IPS-15b (cell line): ENCODE measurements at regions not wholly inside any gene's neighbourhood (a gene's known extent, or its start where the extent isn't known, plus 50 kb on each side); places are given as distances from the start of the nearest gene placed in this dataset.

Source experiments
- H3K27me3 ChIP-seq: one replicate; pipeline ENCODE4 v1.6.1; 2013; ENCODE audit warnings: low read length; ENCODE audit not compliant: control insufficient read depth, insufficient read depth
- H3K36me3 ChIP-seq: one replicate; pipeline ENCODE4 v1.6.1; 2013; ENCODE audit warnings: low read length; ENCODE audit not compliant: control insufficient read depth, insufficient read depth
- H3K4me1 ChIP-seq: one replicate; pipeline ENCODE4 v1.6.1; 2013; ENCODE audit warnings: mild to moderate bottlenecking, low read length; ENCODE audit not compliant: control insufficient read depth, insufficient read depth
- H3K4me3 ChIP-seq: one replicate; pipeline ENCODE4 v1.5.1; 2013; ENCODE audit warnings: low read depth, low read length
- H3K9ac ChIP-seq: one replicate; pipeline ENCODE4 v1.6.1; 2013; ENCODE audit warnings: low read depth, mild to moderate bottlenecking, low read length
- H3K9me3 ChIP-seq: one replicate; pipeline ENCODE4 v1.6.1; 2013; ENCODE audit warnings: mild to moderate bottlenecking, low read length; ENCODE audit not compliant: control insufficient read depth, insufficient read depth

DNA sequence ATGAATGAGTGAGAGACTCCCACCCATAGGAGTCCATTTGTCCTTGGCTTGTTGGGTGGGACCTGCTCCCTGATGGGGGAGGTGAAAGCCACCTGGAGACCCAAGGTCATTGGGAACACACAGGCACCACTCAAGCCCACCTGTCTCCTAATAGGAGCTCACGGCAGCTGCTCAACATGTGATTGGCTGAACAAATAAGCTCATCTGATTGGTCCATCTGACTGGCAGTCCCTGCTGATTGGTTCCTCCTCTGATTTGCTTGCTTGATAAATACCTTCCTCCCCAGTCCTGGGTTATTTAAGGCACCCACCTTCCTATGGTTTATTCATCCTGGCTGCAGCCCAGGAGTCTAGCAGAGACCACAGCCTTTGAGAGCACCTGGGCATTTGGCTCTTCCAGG lies 502.9 kb downstream of the PTPRU start:
- no peaks in the 10 kb centered on the region for H3K9me3 ChIP-seq
- no peaks in the 10 kb centered on the region for H3K4me1 ChIP-seq
- H3K27me3 ChIP-seq, result no peaks in the 10 kb centered on the region
- no peak overlapping the region for H3K9ac ChIP-seq
- no peaks in the 10 kb centered on the region for H3K36me3 ChIP-seq
- no peak overlapping the region for H3K4me3 ChIP-seq

GRCh38 chr1:29736582-29737188 lies 500.4 kb downstream of the PTPRU start:
- Histone ChIP-seq H3K9me3 (no peaks in the 10 kb centered on the region), H3K36me3 (no peaks in the 10 kb centered on the region), H3K4me1 (no peaks in the 10 kb centered on the region), H3K4me3 (no peak overlapping the region), H3K9ac (no peak overlapping the region), H3K27me3 (no peaks in the 10 kb centered on the region)

DNA sequence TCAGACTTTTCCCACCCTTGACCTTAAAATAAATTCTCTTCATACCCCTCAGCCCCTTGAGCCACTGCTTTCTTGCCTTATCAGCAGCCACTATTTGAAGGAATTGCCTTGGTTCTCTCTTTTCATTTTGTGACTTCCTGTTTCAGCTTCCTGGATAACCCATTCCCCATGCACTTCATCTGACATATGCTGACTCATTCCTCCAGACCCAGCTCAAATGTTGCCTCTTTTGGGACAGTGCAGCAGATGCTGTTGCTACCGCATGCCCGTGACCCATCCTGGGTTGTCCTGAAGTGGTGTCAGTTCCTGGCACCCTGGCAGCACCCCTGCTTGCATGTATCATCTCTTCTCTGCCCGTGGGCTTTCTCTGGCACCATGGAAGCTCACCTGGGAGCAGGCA lies 496.1 kb downstream of the PTPRU start:
- no peaks in the 10 kb centered on the region for H3K9me3 ChIP-seq
- H3K9ac ChIP-seq, result no peak overlapping the region
- no peaks in the 10 kb centered on the region for H3K36me3 ChIP-seq

DNA sequence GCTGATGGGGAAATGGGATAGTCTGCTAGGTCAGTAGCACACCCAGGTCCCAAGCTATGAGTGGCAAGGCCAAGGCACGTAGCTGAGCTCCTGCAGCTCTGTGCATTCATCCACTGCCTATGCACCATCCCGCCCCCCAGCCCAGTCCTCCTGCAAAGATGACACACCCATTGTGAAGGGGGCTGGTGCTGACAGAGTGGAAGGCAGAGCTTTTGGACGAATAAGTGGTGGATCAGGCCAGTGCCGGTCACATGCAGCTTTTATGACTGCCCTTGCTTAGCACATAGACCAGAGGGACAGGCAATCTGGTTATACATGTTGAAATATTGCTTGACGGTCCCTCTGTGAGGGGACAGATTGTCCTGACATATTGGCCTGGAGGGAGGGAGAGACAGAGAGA lies 494.3 kb downstream of the PTPRU start:
- no peak overlapping the region for H3K4me3 ChIP-seq
- no peaks in the 10 kb centered on the region for H3K4me1 ChIP-seq
- no peaks in the 10 kb centered on the region for H3K9me3 ChIP-seq
- H3K9ac ChIP-seq, result no peak overlapping the region
- H3K27me3 ChIP-seq, result no peaks in the 10 kb centered on the region
- H3K36me3 ChIP-seq, result no peaks in the 10 kb centered on the region

More for the DNA sequence above, 496.1 kb downstream of the PTPRU start:
- Histone ChIP-seq H3K4me1 (no peaks in the 10 kb centered on the region), H3K27me3 (no peaks in the 10 kb centered on the region), H3K4me3 (no peak overlapping the region)

GRCh38 chr1:29729281-29729680 lies 493.0 kb downstream of the PTPRU start:
- Histone ChIP-seq H3K4me1 (no peaks in the 10 kb centered on the region), H3K9ac (no peak overlapping the region), H3K9me3 (no peaks in the 10 kb centered on the region), H3K27me3 (no peaks in the 10 kb centered on the region), H3K36me3 (no peaks in the 10 kb centered on the region), H3K4me3 (no peak overlapping the region)

- Histone ChIP-seq H3K36me3 (no peaks in the 10 kb centered on the region), H3K9ac (no peak overlapping the region), H3K4me3 (no peak overlapping the region), H3K27me3 (no peaks in the 10 kb centered on the region), H3K9me3 (no peaks in the 10 kb centered on the region), H3K4me1 (no peaks in the 10 kb centered on the region)
These were observed 492.4 kb downstream of the PTPRU start for GRCh38 chr1:29728703-29729102.

- Histone ChIP-seq H3K27me3 (no peaks in the 10 kb centered on the region), H3K9me3 (no peaks in the 10 kb centered on the region), H3K9ac (no peak overlapping the region), H3K4me1 (no peaks in the 10 kb centered on the region), H3K4me3 (no peak overlapping the region), H3K36me3 (no peaks in the 10 kb centered on the region)
These were observed 488.9 kb downstream of the PTPRU start for GRCh38 chr1:29725262-29725661.

GRCh38 chr1:29722598-29722997 lies 486.3 kb downstream of the PTPRU start:
- H3K4me1 ChIP-seq, result no peaks in the 10 kb centered on the region
- H3K4me3 ChIP-seq, result no peak overlapping the region
- no peaks in the 10 kb centered on the region for H3K9me3 ChIP-seq
- H3K9ac ChIP-seq, result no peak overlapping the region
- no peaks in the 10 kb centered on the region for H3K36me3 ChIP-seq
- H3K27me3 ChIP-seq, result no peaks in the 10 kb centered on the region

GRCh38 chr1:29719253-29719652 lies 482.9 kb downstream of the PTPRU start:
- Histone ChIP-seq H3K9ac (no peak overlapping the region), H3K4me1 (no peaks in the 10 kb centered on the region), H3K36me3 (no peaks in the 10 kb centered on the region), H3K4me3 (no peak overlapping the region), H3K27me3 (no peaks in the 10 kb centered on the region), H3K9me3 (no peaks in the 10 kb centered on the region)

DNA sequence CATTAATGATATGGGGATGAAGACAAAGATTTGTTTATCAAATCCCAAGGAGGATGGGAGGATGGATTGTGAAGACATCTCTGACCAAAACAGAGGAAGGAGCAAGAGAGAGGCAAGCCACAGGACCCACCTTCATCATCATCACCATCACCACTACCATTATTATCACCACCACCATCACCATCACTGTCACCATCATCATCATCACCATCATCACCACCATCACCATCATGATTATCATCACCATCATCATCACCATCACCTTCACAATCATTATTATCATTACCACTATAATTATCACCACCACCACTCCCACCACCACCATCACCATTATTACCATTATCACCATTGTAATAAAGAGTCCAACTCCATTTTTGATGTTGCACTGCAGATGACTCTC lies 482.5 kb downstream of the PTPRU start:
- Histone ChIP-seq H3K4me1 (no peaks in the 10 kb centered on the region), H3K9me3 (no peaks in the 10 kb centered on the region), H3K9ac (no peak overlapping the region), H3K27me3 (no peaks in the 10 kb centered on the region), H3K4me3 (no peak overlapping the region), H3K36me3 (no peaks in the 10 kb centered on the region)

DNA sequence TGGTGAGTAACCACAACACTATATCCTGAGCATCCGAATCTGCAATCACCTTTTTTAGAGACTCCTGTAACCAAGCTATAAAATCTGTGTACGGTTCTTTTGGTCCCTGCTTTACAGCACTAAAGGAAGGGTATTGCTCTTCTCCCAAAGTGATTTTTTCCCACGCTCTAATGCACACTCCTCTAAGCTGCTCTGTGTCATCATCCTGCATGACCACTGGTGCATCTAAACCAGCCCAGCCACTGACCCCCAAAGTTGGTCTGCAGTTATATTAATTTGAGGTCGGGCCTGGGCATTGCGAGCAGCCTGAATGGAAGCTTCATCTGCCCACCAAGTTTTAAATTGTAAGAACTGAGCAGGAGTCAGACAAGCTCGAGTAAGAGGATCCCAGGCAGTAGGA lies 480.0 kb downstream of the PTPRU start:
- Histone ChIP-seq H3K9ac (no peak overlapping the region), H3K4me1 (no peaks in the 10 kb centered on the region), H3K27me3 (no peaks in the 10 kb centered on the region), H3K4me3 (no peak overlapping the region), H3K9me3 (no peaks in the 10 kb centered on the region), H3K36me3 (no peaks in the 10 kb centered on the region)

DNA sequence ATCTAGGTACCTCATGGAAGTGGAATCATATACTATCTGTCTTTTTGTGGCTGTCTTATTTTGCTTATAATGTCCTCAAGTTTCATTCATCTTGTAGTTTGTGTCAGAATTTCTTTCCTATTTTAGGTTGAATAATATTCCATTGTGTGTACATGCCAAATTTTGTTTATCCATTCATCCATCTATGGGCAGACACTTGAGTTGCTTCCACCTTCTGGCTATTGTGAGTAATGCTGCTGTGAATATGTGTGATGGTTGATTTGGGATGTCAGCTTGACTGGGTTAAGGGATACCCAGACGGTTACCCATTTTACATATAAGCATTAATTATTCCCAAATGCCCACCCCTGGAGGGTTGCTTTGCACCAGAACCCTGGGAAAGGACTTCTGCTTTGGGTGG lies 477.5 kb downstream of the PTPRU start:
- H3K4me1 ChIP-seq, result no peaks in the 10 kb centered on the region
- H3K27me3 ChIP-seq, result no peaks in the 10 kb centered on the region
- H3K36me3 ChIP-seq, result no peaks in the 10 kb centered on the region
- no peak overlapping the region for H3K4me3 ChIP-seq
- H3K9ac ChIP-seq, result no peak overlapping the region
- no peaks in the 10 kb centered on the region for H3K9me3 ChIP-seq
